ENCODE measurements at regions not wholly inside any gene's neighbourhood (a gene's known extent, or its start where the extent isn't known, plus 50 kb on each side); places are given as distances from the start of the nearest gene placed in this dataset.

GRCh38 chr1:199774433-199775089, 252.9 kb upstream of the NR5A2 start:
- H3K4me1 Mint-ChIP-seq (ENCODE audit: unreplicated experiment): no peaks in the 10 kb centered on the region
- no peak overlapping the region for H3K4me3 Mint-ChIP-seq (ENCODE audit: unreplicated experiment)
- H3K9me3 Mint-ChIP-seq (ENCODE audit: unreplicated experiment): no peaks in the 10 kb centered on the region

GRCh38 chr1:199776768-199777497, 250.6 kb upstream of the NR5A2 start:
- Mint-ChIP-seq H3K27ac (ENCODE audit: unreplicated experiment) (no peak overlapping the region), H3K4me3 (ENCODE audit: unreplicated experiment) (no peak overlapping the region), H3K4me1 (ENCODE audit: unreplicated experiment) (no peaks in the 10 kb centered on the region), H3K9me3 (ENCODE audit: unreplicated experiment) (no peaks in the 10 kb centered on the region), H3K36me3 (ENCODE audit: unreplicated experiment) (no peaks in the 10 kb centered on the region), H3K27me3 (ENCODE audit: unreplicated experiment) (no peaks in the 10 kb centered on the region)
- no peak for DNase-seq (ENCODE audit: extremely low spot score, unreplicated experiment)
- TF ChIP-seq CTCF (IDR thresholded peaks at IDR 0.05): no peak

More at GRCh38 chr1:199774433-199775089, 252.9 kb upstream of the NR5A2 start:
- Mint-ChIP-seq H3K36me3 (ENCODE audit: unreplicated experiment) (no peaks in the 10 kb centered on the region), H3K27me3 (ENCODE audit: unreplicated experiment) (peaks cover 3% of the 10 kb centered on the region), H3K27ac (ENCODE audit: unreplicated experiment) (no peak overlapping the region)
- no peak for DNase-seq (ENCODE audit: extremely low spot score, unreplicated experiment)
- no peak for TF ChIP-seq CTCF (IDR thresholded peaks at IDR 0.05)

- no peak overlapping the region for H3K4me3 Mint-ChIP-seq (ENCODE audit: unreplicated experiment)
- no peak overlapping the region for H3K27ac Mint-ChIP-seq (ENCODE audit: unreplicated experiment)
- no peaks in the 10 kb centered on the region for H3K36me3 Mint-ChIP-seq (ENCODE audit: unreplicated experiment)
- H3K9me3 Mint-ChIP-seq (ENCODE audit: unreplicated experiment): no peaks in the 10 kb centered on the region
- no peaks in the 10 kb centered on the region for H3K4me1 Mint-ChIP-seq (ENCODE audit: unreplicated experiment)
- TF ChIP-seq CTCF (IDR thresholded peaks at IDR 0.05): no peak
- no peaks in the 10 kb centered on the region for H3K27me3 Mint-ChIP-seq (ENCODE audit: unreplicated experiment)
- no peak for DNase-seq (ENCODE audit: extremely low spot score, unreplicated experiment)
These were observed 249.1 kb upstream of the NR5A2 start for GRCh38 chr1:199778324-199778955.

- no peak overlapping the region for H3K27ac Mint-ChIP-seq (ENCODE audit: unreplicated experiment)
- no peaks in the 10 kb centered on the region for H3K4me1 Mint-ChIP-seq (ENCODE audit: unreplicated experiment)
- H3K36me3 Mint-ChIP-seq (ENCODE audit: unreplicated experiment): no peaks in the 10 kb centered on the region
- no peaks in the 10 kb centered on the region for H3K9me3 Mint-ChIP-seq (ENCODE audit: unreplicated experiment)
- H3K27me3 Mint-ChIP-seq (ENCODE audit: unreplicated experiment): no peaks in the 10 kb centered on the region
- DNase-seq (ENCODE audit: extremely low spot score, unreplicated experiment): no peak
- H3K4me3 Mint-ChIP-seq (ENCODE audit: unreplicated experiment): no peak overlapping the region
- no peak for TF ChIP-seq CTCF (IDR thresholded peaks at IDR 0.05)
These were observed 247.4 kb upstream of the NR5A2 start for GRCh38 chr1:199780091-199780490.
